ENCODE measurements at regions not wholly inside any gene's neighbourhood (a gene's known extent, or its start where the extent isn't known, plus 50 kb on each side); places are given as distances from the start of the nearest gene placed in this dataset.
A peak's percentile ranks its signal among the peaks of the same experiment; 100 is the strongest.
"Not testable (repeated sequence)": the region's sequence is repeated elsewhere in the genome, so short reads cannot be mapped to it uniquely, and the experiment has no call there.

DNA sequence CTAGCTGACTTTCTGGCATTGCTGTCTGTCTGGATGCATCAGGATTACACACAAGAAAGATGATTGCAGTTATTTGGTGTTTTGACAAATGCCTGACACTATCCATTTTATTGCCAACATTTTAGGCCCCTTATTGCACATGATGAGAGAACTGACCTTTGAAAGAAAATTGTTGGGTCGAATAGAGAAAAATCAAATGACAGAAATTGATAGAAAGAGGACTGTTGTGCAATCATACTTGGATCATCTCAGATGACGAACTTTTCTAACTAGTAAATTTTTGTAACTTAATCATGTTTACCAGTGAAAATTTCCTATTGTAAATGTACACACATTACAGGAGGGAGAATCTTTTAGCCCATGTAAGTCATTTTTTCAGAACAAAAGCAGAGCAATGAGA lies 251.5 kb upstream of the USP15 start:
- TF ChIP-seq SP1 (IDR thresholded peaks at IDR 0.05) (no peak), ELF4 (IDR thresholded peaks at IDR 0.05) (no peak), FOXK2 (IDR thresholded peaks at IDR 0.05) (no peak), ARNT (IDR thresholded peaks at IDR 0.05) (no peak), CTBP1 (IDR thresholded peaks at IDR 0.05; ENCODE audit: borderline replicate concordance) (no peak), BHLHE40 (IDR thresholded peaks at IDR 0.05; ENCODE audit: borderline replicate concordance) (no peak), HDGF (IDR thresholded peaks at IDR 0.05; ENCODE audit: borderline replicate concordance) (no peak), FOXA1 (IDR thresholded peaks at IDR 0.05) (no peak), L3MBTL2 (conservative IDR thresholded peaks at IDR 0.05) (no peak), NFRKB (IDR thresholded peaks at IDR 0.05) (no peak), TARDBP (IDR thresholded peaks at IDR 0.05) (no peak), SUZ12 (IDR thresholded peaks at IDR 0.05) (no peak), FOXM1 (IDR thresholded peaks at IDR 0.05; ENCODE audit: borderline replicate concordance) (no peak), LEF1 (IDR thresholded peaks at IDR 0.05; ENCODE audit: borderline replicate concordance) (no peak), ZNF384 (IDR thresholded peaks at IDR 0.05) (no peak)
- TF ChIP-seq, protein P1, sequence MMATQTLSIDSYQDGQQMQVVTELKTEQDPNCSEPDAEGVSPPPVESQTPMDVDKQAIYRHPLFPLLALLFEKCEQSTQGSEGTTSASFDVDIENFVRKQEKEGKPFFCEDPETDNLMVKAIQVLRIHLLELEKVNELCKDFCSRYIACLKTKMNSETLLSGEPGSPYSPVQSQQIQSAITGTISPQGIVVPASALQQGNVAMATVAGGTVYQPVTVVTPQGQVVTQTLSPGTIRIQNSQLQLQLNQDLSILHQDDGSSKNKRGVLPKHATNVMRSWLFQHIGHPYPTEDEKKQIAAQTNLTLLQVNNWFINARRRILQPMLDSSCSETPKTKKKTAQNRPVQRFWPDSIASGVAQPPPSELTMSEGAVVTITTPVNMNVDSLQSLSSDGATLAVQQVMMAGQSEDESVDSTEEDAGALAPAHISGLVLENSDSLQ (IDR thresholded peaks at IDR 0.05), result no peak
- no peak for DNase-seq (ENCODE audit: extremely low spot score)
- ChIA-PET CTCF (no interaction called here), POLR2A (no interaction called here)

DNA sequence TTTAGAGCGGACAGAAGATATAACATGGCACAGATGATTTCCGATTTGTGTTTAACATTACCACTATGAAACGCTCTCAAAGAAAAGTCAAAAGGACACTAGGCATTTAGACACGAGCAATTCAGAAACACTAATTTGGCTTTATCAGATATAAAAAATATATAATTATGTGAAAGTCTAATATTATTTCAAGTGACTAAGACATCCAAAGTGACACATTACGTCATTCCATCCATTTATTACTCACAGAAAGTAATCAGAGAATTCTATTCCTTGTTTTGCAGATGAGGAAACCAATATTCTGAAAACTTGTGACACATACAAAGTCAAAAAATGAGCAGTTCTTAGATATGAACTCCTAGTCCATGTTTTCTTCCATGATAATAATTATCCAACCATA lies 250.8 kb upstream of the USP15 start:
- POLR2A ChIA-PET, result no interaction called here
- TF ChIP-seq, protein P1 (IDR thresholded peaks at IDR 0.05), result no peak
- TF ChIP-seq FOXM1 (IDR thresholded peaks at IDR 0.05; ENCODE audit: borderline replicate concordance) (no peak), NFRKB (IDR thresholded peaks at IDR 0.05) (no peak), FOXK2 (IDR thresholded peaks at IDR 0.05) (no peak), ARNT (IDR thresholded peaks at IDR 0.05) (no peak), L3MBTL2 (conservative IDR thresholded peaks at IDR 0.05) (no peak), HDGF (IDR thresholded peaks at IDR 0.05; ENCODE audit: borderline replicate concordance) (no peak), CTBP1 (IDR thresholded peaks at IDR 0.05; ENCODE audit: borderline replicate concordance) (no peak)
- CTCF ChIA-PET, result no interaction called here
- DNase-seq (ENCODE audit: extremely low spot score), result no peak

DNA sequence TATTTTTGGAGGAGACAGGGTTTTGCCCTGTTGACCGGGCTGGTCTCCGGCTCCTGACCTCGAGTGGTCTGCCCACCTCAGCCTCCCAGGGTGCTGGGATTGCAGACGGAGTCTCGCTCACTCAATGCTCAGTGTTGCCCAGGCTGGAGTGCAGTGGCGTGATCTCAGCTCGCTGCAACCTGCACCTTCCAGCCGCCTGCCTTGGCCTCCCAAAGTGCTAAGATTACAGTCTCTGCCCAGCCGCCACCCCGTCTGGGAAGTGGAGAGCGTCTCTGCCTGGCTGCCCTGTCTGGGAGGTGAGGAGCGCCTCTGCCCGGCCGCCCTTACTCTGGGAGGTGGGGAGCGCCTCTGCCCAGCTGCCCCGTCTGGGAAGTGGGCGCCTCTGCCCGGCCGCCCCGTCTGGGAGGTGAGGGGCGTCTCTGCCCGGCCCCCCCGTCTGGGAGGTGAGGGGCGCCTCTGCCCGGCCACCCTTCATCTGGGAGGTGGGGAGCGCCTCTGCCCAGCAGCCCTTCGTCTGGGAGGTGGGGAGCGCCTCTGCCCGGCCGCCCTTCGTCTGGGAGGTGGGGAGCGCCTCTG lies 249.8 kb upstream of the USP15 start:
- CTCF ChIA-PET; POLR2A ChIA-PET; DNase-seq (ENCODE audit: extremely low spot score): not testable (repeated sequence)

DNA sequence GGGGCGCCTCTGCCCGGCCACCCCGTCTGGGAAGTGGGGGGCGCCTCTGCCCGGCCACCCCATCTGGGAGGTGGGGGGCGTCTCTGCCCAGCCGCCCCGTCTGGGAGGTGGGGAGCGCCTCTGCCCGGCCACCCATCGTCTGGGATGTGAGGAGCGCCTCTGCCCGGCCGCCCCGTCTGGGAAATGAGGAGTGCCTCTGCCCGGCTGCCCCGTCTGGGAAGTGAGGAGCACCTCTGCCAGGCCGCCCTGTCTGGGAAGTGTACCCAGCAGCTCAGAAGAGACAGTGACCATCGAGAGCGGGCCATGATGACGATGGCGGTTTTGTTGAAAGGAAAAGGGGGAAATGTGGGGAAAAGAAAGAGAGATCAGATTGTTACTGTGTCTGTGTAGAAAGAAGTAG lies 249.2 kb upstream of the USP15 start:
- POLR2A ChIA-PET; CTCF ChIA-PET; DNase-seq (ENCODE audit: extremely low spot score): not testable (repeated sequence)

DNA sequence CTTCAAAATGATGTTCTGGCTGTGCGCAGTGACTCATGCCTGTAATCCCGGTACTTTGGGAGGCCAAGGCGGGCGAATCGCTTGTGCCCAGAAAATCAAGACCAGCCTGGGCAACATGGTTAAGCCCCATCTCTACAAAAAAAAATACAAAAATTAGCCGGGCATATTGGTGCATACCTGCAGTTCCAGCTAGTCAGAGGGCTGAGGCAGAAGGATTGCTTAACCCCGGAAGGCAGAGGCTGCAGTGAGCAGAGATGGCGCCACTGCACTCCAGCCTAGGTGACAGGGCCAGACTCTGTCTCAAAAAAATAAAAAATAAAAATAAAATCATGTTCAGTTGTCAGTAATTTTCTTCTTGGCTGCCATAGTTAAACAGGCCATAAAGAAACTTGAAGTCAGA lies 245.9 kb upstream of the USP15 start:
- no peak for TF ChIP-seq FOXA1 (IDR thresholded peaks at IDR 0.05)
- no peak for TF ChIP-seq SP1 (IDR thresholded peaks at IDR 0.05)
- TF ChIP-seq FOXM1 (IDR thresholded peaks at IDR 0.05; ENCODE audit: borderline replicate concordance), result no peak
- TF ChIP-seq, protein P1 (IDR thresholded peaks at IDR 0.05), result no peak
- TF ChIP-seq LEF1 (IDR thresholded peaks at IDR 0.05; ENCODE audit: borderline replicate concordance), result no peak
- TF ChIP-seq HDGF (IDR thresholded peaks at IDR 0.05; ENCODE audit: borderline replicate concordance), result no peak
- TF ChIP-seq ZNF384 (IDR thresholded peaks at IDR 0.05), result no peak
- no peak for TF ChIP-seq FOXK2 (IDR thresholded peaks at IDR 0.05)
- TF ChIP-seq ELF4 (IDR thresholded peaks at IDR 0.05), result no peak
- TF ChIP-seq CTBP1 (IDR thresholded peaks at IDR 0.05; ENCODE audit: borderline replicate concordance), result no peak
- TF ChIP-seq SUZ12 (IDR thresholded peaks at IDR 0.05), result no peak
- TF ChIP-seq ARNT (IDR thresholded peaks at IDR 0.05), result no peak
- TF ChIP-seq NFRKB (IDR thresholded peaks at IDR 0.05), result no peak
- no peak for TF ChIP-seq BHLHE40 (IDR thresholded peaks at IDR 0.05; ENCODE audit: borderline replicate concordance)
- no peak for TF ChIP-seq TARDBP (IDR thresholded peaks at IDR 0.05)
- no peak for TF ChIP-seq L3MBTL2 (conservative IDR thresholded peaks at IDR 0.05)
- no peak for DNase-seq (ENCODE audit: extremely low spot score)
- ChIA-PET POLR2A (no interaction called here), CTCF (no interaction called here)

DNA sequence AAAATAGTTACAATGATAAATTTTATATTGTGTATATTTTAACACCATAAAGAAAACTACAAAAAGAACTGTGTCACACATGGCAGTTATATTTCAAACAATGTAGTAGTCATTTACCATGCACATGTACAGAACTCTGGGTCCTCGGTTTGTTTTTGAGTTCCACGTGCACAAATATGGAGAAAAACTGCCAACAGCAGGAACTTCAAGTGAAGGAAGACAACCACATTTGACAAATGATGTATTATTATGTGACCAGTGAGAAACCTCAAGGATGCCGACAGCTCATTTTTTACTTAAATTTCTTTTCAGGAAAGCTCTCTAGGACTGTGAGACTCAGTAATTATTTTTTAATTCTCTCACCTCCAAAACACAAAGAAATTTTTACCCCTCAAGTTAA lies 244.2 kb upstream of the USP15 start:
- ChIA-PET POLR2A (no interaction called here), CTCF (no interaction called here)
- DNase-seq (ENCODE audit: extremely low spot score), result no peak
- TF ChIP-seq FOXM1 (IDR thresholded peaks at IDR 0.05; ENCODE audit: borderline replicate concordance) (no peak), CTBP1 (IDR thresholded peaks at IDR 0.05; ENCODE audit: borderline replicate concordance) (no peak), NFRKB (IDR thresholded peaks at IDR 0.05) (no peak), ARNT (IDR thresholded peaks at IDR 0.05) (no peak), BHLHE40 (IDR thresholded peaks at IDR 0.05; ENCODE audit: borderline replicate concordance) (no peak), SP1 (IDR thresholded peaks at IDR 0.05) (no peak), FOXK2 (IDR thresholded peaks at IDR 0.05) (no peak)

DNA sequence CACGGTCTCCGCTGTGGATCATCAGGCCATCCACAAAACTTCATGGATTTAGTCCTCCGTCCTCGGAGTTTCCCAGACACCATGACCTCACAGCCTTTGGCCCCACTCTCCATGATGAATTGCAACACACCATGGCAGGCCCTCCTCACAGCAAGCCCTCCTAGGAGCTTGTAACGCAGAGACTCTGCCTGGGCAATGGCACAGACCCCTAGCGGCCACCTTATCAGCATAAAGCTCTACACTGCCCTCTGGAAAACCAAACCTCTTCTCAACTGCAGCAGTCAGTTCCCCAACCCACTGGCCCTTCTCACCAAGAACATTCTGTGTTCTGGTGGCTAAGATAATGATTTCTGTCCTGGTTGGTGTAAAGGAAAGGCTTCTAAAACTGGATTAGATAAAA lies 238.4 kb upstream of the USP15 start:
- TF ChIP-seq ELF4 (IDR thresholded peaks at IDR 0.05), result no peak
- TF ChIP-seq NFRKB (IDR thresholded peaks at IDR 0.05), result no peak
- no peak for TF ChIP-seq LEF1 (IDR thresholded peaks at IDR 0.05; ENCODE audit: borderline replicate concordance)
- TF ChIP-seq L3MBTL2 (conservative IDR thresholded peaks at IDR 0.05), result no peak
- no peak for TF ChIP-seq ARNT (IDR thresholded peaks at IDR 0.05)
- TF ChIP-seq FOXA1 (IDR thresholded peaks at IDR 0.05), result no peak
- no peak for TF ChIP-seq SUZ12 (IDR thresholded peaks at IDR 0.05)
- TF ChIP-seq BHLHE40 (IDR thresholded peaks at IDR 0.05; ENCODE audit: borderline replicate concordance), result no peak
- no peak for TF ChIP-seq CTBP1 (IDR thresholded peaks at IDR 0.05; ENCODE audit: borderline replicate concordance)
- no peak for TF ChIP-seq ZNF384 (IDR thresholded peaks at IDR 0.05)
- TF ChIP-seq, protein P1 (IDR thresholded peaks at IDR 0.05), result no peak
- no peak for TF ChIP-seq TARDBP (IDR thresholded peaks at IDR 0.05)
- no peak for TF ChIP-seq HDGF (IDR thresholded peaks at IDR 0.05; ENCODE audit: borderline replicate concordance)
- TF ChIP-seq FOXK2 (IDR thresholded peaks at IDR 0.05), result no peak
- no peak for TF ChIP-seq FOXM1 (IDR thresholded peaks at IDR 0.05; ENCODE audit: borderline replicate concordance)
- no peak for TF ChIP-seq SP1 (IDR thresholded peaks at IDR 0.05)
- ChIA-PET POLR2A (no interaction called here), CTCF (no interaction called here)
- peak; percentile 15 for DNase-seq (ENCODE audit: extremely low spot score)

All from HEK293T (cell line).